Adrenal gland (tissue), 9 donors: ENCODE measurements at regions not wholly inside any gene's neighbourhood (a gene's known extent, or its start where the extent isn't known, plus 50 kb on each side); places are given as distances from the start of the nearest gene placed in this dataset.

ENCODE experiments used
- DNase-seq, 7 donors: peaks; one replicate each; pipeline ENCODE4 v3.0.0-alpha.2; 2019 to 2020
- H3K27ac ChIP-seq, 5 donors: fragments of 200-600 bp; sonication (generic) in 4 of 5; 1 replicate in 3 of 5; 2 replicates in 2 of 5; pipeline versions ENCODE4 v1.5.1 to v1.8.0; 2016 to 2020; ENCODE audit warnings: mild to moderate bottlenecking in 1 of 5
- H3K27me3 ChIP-seq: fragments of 200-600 bp; 2 replicates; pipeline ENCODE4 v1.8.0; 2021
- H3K36me3 ChIP-seq, 2 donors: fragments of 200-600 bp; replicated peaks in 1 of 2; 1 replicate in 1 of 2; 2 replicates in 1 of 2; pipeline versions ENCODE4 v1.5.1 to v1.8.0; 2018 to 2022
- H3K4me1 ChIP-seq, 2 donors: fragments of 200-600 bp; replicated peaks in 1 of 2; 1 replicate in 1 of 2; 2 replicates in 1 of 2; pipeline versions ENCODE4 v1.5.1 to v1.8.0; 2018 to 2021
- H3K4me3 ChIP-seq, 4 donors: fragments of 200-600 bp; sonication (generic) in 3 of 4; one replicate each; pipeline ENCODE4 v1.5.1; 2016 to 2018
- H3K9me3 ChIP-seq, 3 donors: fragments of 200-600 bp; sonication (generic) in 1 of 3; replicated peaks in 1 of 3; 1 replicate in 2 of 3; 2 replicates in 1 of 3; pipeline versions ENCODE4 v1.5.1 to v1.8.0; 2016 to 2021
- CTCF ChIP-seq, 6 experiments: fragments of 450-650 bp in 4 of 6; fragments of 200-600 bp in 2 of 6; sonication (generic) in 1 of 6; IDR thresholded peaks; 1 replicate in 5 of 6; 2 replicates in 1 of 6; pipeline versions ENCODE4 v1.5.1 to v1.8.0; 2016 to 2021; ENCODE audit warnings: antibody characterized with exemption in 6 of 6, mild to moderate bottlenecking in 2 of 6, moderate library complexity in 1 of 6
- POLR2A ChIP-seq, 2 donors: fragments of 450-650 bp; IDR thresholded peaks; one replicate each; pipeline ENCODE4 v1.6.1; 2017; ENCODE audit warnings: antibody characterized with exemption in 2 of 2, mild to moderate bottlenecking in 2 of 2, moderate library complexity in 1 of 2
- WGBS, 4 donors: extraction: QIAGEN DNeasy Blood & Tissue Kit in 2 of 4; methylation state at CpG; one replicate each; pipeline versions ENCODE4 v1.1.5 to v1.1.7; 2013 to 2017; 5-methylcytosine and 5-hydroxymethylcytosine counted together
- intact Hi-C, 2 donors: fragments of 100-400 bp; cut with DNase I; formaldehyde crosslinking; loops; one replicate each; pipeline versions ENCODE4 v1.14.1 to v1.15.0; 2022 to 2023
- donor health status: healthy with polysubstance abuse.
- donor health status: Bipolar disorder and iron deficiency.
- donor health status: DM: yes; HTN: yes; CAD: no.
- donor health status: DM: no; HTN: no; CAD: no.
- donor health status: DM: no; HTN: no; CAD: no.

- 24 to 38% (median 32%) methylated on average over 2 of the region's 2 CpGs for WGBS, 4 donors
- no peaks in the 10 kb centered on the region for H3K9me3 ChIP-seq
- no peak for TF ChIP-seq CTCF (IDR thresholded peaks at IDR 0.05)
- TF ChIP-seq POLR2A (IDR thresholded peaks at IDR 0.05) = no peak
Observed at GRCh38 chr9:13675638-13676000, 396.1 kb upstream of the MPDZ start.

GRCh38 chr9:13674926-13675637 is 395.6 kb upstream of the MPDZ start:
- Histone ChIP-seq H3K36me3 (no peaks in the 10 kb centered on the region), H3K27ac (no peak overlapping the region), H3K27me3 (no peaks in the 10 kb centered on the region), H3K4me1 (no peaks in the 10 kb centered on the region), H3K4me3 (no peak overlapping the region), H3K9me3 (no peaks in the 10 kb centered on the region)
- WGBS, 4 donors = 76 to 88% (median 80%) methylated on average over 6 to 7 of the region's 7 CpGs
- DNase-seq = no peak
- intact Hi-C loops = no loop called here
- no peak for TF ChIP-seq POLR2A (IDR thresholded peaks at IDR 0.05)
- TF ChIP-seq CTCF (IDR thresholded peaks at IDR 0.05) = no peak

More at GRCh38 chr9:13675638-13676000, 396.1 kb upstream of the MPDZ start:
- H3K27ac ChIP-seq = no peak overlapping the region
- no peak for DNase-seq
- no peak overlapping the region for H3K4me3 ChIP-seq
- H3K36me3 ChIP-seq = no peaks in the 10 kb centered on the region
- no peaks in the 10 kb centered on the region for H3K27me3 ChIP-seq
- no peaks in the 10 kb centered on the region for H3K4me1 ChIP-seq
- intact Hi-C loops = no loop called here

GRCh38 chr9:13673348-13673747 is 393.9 kb upstream of the MPDZ start:
- no peak for TF ChIP-seq POLR2A (IDR thresholded peaks at IDR 0.05)
- no peak for TF ChIP-seq CTCF (IDR thresholded peaks at IDR 0.05)
- Histone ChIP-seq H3K27me3 (no peaks in the 10 kb centered on the region), H3K4me1 (no peaks in the 10 kb centered on the region), H3K9me3 (no peaks in the 10 kb centered on the region), H3K36me3 (no peaks in the 10 kb centered on the region), H3K27ac (no peak overlapping the region), H3K4me3 (no peak overlapping the region)
- DNase-seq = no peak
- intact Hi-C loops = no loop called here
- 20 to 82% (median 32%) methylated on average over 3 of the region's 3 CpGs for WGBS, 4 donors

GRCh38 chr9:13665418-13666066 is 386.1 kb upstream of the MPDZ start:
- intact Hi-C loops = no loop called here
- Histone ChIP-seq H3K4me1 (no peaks in the 10 kb centered on the region), H3K36me3 (no peaks in the 10 kb centered on the region), H3K9me3 (no peaks in the 10 kb centered on the region), H3K4me3 (no peak overlapping the region), H3K27me3 (no peaks in the 10 kb centered on the region), H3K27ac (no peak overlapping the region)
- WGBS, 4 donors = 77 to 92% (median 84%) methylated on average over 4 of the region's 4 CpGs
- TF ChIP-seq CTCF (IDR thresholded peaks at IDR 0.05) (no peak), POLR2A (IDR thresholded peaks at IDR 0.05) (no peak)
- peak in 1 of 7 donors; percentile 6 for DNase-seq
